Tibial artery (tissue), 4 donors: ENCODE measurements at regions not wholly inside any gene's neighbourhood (a gene's known extent, or its start where the extent isn't known, plus 50 kb on each side); places are given as distances from the start of the nearest gene placed in this dataset.
"Not testable (repeated sequence)": the region's sequence is repeated elsewhere in the genome, so short reads cannot be mapped to it uniquely, and the experiment has no call there.

Experiments used
- DNase-seq, 2 donors: peaks; one replicate each; pipeline ENCODE4 v3.0.0-alpha.2; 2019
- H3K27ac ChIP-seq, 2 donors: fragments of 200-600 bp; sonication (generic) in 1 of 2; 1 replicate in 1 of 2; 2 replicates in 1 of 2; pipeline ENCODE4 v1.5.1; 2018 to 2019; ENCODE audit warnings: mild to moderate bottlenecking in 1 of 2
- H3K27me3 ChIP-seq, 2 donors: fragments of 200-600 bp; sonication (generic) in 1 of 2; one replicate each; pipeline versions ENCODE4 v1.5.1 to v1.6.0; 2016 to 2019
- H3K36me3 ChIP-seq, 3 donors: fragments of 200-600 bp; sonication (generic) in 2 of 3; one replicate each; pipeline ENCODE4 v1.5.1; 2016 to 2019; ENCODE audit warnings: mild to moderate bottlenecking in 2 of 3
- H3K4me1 ChIP-seq, 4 donors: fragments of 200-600 bp; sonication (generic) in 2 of 4; 1 replicate in 3 of 4; 2 replicates in 1 of 4; pipeline ENCODE4 v1.5.1; 2016 to 2019
- H3K4me3 ChIP-seq, 2 donors: fragments of 200-600 bp; sonication (generic) in 1 of 2; 1 replicate in 1 of 2; 2 replicates in 1 of 2; pipeline ENCODE4 v1.5.1; 2018 to 2019; ENCODE audit warnings: mild to moderate bottlenecking in 2 of 2
- H3K9me3 ChIP-seq, 3 donors: fragments of 200-600 bp; sonication (generic) in 1 of 3; one replicate each; pipeline ENCODE4 v1.5.1; 2016 to 2019
- intact Hi-C: fragments of 100-400 bp; cut with DNase I; formaldehyde crosslinking; loops from one replicate; pipeline ENCODE4 v1.15.0; 2023; ENCODE audit warnings: low total_unique reads
- TF ChIP-seq, protein P1 (sequence below), 2 experiments: fragments of 200-600 bp in 1 of 2; fragments of 450-650 bp in 1 of 2; IDR thresholded peaks; one replicate each; pipeline ENCODE4 v1.5.1; 2017 to 2019; ENCODE audit warnings: antibody characterized with exemption in 2 of 2, mild to moderate bottlenecking in 1 of 2, moderate library complexity in 1 of 2

DNA sequence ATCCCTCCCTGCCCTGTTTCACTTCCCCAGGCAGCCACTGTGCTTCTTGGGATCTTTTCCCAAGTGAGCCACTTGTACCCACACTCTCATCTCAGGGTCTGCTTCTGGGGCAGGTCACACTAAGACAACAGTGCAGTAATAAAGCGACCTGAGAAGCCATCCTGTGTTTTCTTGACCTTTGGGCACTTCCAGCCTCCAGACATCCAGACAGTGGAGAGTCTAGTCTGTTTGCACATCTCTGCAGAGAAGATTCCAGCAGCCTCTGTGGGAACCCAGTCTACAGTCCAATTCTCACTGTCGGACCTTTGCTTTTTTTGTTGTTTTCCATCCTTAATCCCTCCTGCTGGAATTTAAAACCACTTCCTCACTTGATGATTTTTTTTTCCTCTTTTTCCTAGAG, 50.3 kb upstream of the ATP6AP2 start:
- DNase-seq = no peak
- Histone ChIP-seq H3K4me1 (peaks cover 0 to 3% (median 0%) of the 10 kb centered on the region in 4 donors), H3K9me3 (no peaks in the 10 kb centered on the region), H3K27ac (no peak overlapping the region), H3K4me3 (no peak overlapping the region), H3K36me3 (no peaks in the 10 kb centered on the region), H3K27me3 (no peaks in the 10 kb centered on the region)
- TF ChIP-seq, protein P1, sequence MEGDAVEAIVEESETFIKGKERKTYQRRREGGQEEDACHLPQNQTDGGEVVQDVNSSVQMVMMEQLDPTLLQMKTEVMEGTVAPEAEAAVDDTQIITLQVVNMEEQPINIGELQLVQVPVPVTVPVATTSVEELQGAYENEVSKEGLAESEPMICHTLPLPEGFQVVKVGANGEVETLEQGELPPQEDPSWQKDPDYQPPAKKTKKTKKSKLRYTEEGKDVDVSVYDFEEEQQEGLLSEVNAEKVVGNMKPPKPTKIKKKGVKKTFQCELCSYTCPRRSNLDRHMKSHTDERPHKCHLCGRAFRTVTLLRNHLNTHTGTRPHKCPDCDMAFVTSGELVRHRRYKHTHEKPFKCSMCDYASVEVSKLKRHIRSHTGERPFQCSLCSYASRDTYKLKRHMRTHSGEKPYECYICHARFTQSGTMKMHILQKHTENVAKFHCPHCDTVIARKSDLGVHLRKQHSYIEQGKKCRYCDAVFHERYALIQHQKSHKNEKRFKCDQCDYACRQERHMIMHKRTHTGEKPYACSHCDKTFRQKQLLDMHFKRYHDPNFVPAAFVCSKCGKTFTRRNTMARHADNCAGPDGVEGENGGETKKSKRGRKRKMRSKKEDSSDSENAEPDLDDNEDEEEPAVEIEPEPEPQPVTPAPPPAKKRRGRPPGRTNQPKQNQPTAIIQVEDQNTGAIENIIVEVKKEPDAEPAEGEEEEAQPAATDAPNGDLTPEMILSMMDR (IDR thresholded peaks at IDR 0.05) = no peak
- intact Hi-C loops = no loop called here

DNA sequence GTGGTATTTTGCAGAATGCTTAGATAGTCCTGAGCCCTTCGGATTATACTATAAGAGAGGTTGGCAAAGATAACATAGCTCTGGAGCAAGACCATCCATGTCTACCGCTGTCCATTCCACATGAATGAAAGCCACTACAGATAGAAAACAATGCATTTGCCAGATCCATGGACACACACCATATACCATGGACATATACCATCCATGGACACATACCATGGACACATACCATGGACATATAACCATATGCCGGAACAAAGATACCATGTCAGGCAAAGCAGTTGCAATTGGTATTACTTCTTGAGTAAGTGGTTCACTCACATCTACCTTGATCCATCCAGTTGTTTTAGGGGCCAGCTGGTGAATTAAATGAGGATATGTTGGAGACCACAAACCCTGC, 53.2 kb upstream of the ATP6AP2 start:
- Histone ChIP-seq H3K27me3 (no peaks in the 10 kb centered on the region), H3K4me1 (peaks cover 0 to 3% (median 0%) of the 10 kb centered on the region in 4 donors), H3K27ac (no peak overlapping the region), H3K36me3 (no peaks in the 10 kb centered on the region), H3K4me3 (no peak overlapping the region), H3K9me3 (no peaks in the 10 kb centered on the region)
- DNase-seq = no peak
- TF ChIP-seq, protein P1 (IDR thresholded peaks at IDR 0.05) = no peak
- intact Hi-C loops = no loop called here

DNA sequence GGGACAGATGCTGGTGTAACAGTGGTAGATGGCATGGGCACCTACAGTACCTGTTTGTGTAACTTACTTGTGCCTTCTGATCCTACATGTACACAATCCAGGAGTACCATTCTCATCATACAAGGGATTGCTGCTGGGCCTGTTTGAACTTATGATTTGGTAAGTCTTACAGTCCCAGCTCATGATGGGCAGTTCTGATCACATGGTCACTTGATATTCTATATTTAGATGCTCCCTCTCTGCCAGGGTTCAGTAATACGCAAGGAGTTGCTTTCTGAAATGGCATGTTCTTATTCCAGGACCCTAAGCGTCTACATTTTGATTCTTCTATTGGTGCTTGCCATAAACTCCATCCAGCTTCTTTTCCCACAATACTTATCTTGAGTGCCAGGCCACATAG, 54.4 kb upstream of the ATP6AP2 start:
- TF ChIP-seq, protein P1 (IDR thresholded peaks at IDR 0.05) = no peak
- H3K4me1 ChIP-seq = peaks cover 0 to 3% (median 0%) of the 10 kb centered on the region in 4 donors
- H3K9me3 ChIP-seq = no peaks in the 10 kb centered on the region
- no peak for DNase-seq
- intact Hi-C loops = no loop called here
- no peak overlapping the region for H3K4me3 ChIP-seq
- H3K36me3 ChIP-seq = no peaks in the 10 kb centered on the region
- H3K27ac ChIP-seq = no peak overlapping the region
- H3K27me3 ChIP-seq = no peaks in the 10 kb centered on the region

DNA sequence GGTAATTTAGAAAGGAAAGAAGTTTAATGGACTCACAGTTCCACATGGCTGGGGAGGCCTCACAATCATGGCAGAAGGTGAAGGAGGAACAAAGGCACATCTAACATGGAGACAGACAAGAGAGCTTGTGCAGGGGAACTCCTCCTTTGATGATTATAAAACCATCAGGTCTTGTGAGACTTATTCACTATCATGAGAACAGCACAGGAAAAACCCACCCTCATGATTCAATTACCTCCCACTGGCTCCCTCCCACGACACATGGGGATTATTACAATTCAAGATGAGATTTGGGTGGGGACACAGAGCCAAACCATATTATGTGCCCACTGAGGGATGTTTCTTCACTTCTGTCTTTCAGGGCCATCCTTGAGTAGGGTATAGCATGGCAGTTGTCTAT, 54.9 kb upstream of the ATP6AP2 start:
- H3K4me1 ChIP-seq, DNase-seq, H3K36me3 ChIP-seq, H3K27ac ChIP-seq, H3K4me3 ChIP-seq, H3K27me3 ChIP-seq, H3K9me3 ChIP-seq, intact Hi-C loops: not testable (repeated sequence)

DNA sequence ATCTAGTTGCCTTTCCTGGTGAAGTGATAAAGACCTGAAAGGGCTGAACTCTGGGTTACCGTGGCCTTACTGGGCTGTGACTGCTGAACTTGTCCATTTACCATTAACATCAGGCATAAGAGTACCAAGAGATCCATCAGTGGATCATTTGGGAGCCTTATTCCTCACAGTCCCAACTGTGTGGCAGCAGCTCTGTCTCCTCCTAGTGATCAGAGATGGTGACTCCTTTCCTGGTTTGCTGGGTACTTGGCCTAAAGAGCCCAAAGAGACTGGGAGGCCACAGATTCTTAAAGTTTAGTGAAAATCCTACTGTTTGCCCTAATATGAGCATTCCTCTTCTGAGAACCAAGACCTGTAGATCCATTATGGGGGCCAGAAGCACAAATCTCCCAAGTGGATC, 56.3 kb upstream of the ATP6AP2 start:
- intact Hi-C loops = no loop called here
- Histone ChIP-seq H3K4me3 (no peak overlapping the region), H3K9me3 (no peaks in the 10 kb centered on the region)

DNA sequence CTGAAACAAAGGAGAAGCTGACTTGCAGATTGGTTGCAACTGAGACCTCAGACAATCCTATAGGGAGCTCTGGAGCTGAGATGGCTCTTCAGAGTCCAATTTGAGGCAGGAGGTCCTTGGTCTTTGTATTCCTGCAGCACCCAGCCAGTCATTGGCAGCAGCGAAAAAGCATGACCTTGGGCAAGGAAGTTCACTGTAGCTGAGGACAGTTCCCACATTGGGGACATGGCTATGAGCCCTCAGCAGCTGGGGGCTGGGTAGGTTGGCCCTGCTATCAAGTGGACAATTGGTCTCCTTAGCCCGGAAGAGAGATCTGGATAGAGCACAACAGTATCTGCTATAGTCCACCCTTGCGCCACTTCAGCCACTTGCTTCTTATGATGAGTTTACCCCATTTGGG, 56.9 kb upstream of the ATP6AP2 start:
- no peaks in the 10 kb centered on the region for H3K9me3 ChIP-seq
- H3K27ac ChIP-seq = no peak overlapping the region
- no peak for DNase-seq
- H3K4me1 ChIP-seq = peaks cover 0 to 3% (median 0%) of the 10 kb centered on the region in 4 donors
- no peak overlapping the region for H3K4me3 ChIP-seq
- no peaks in the 10 kb centered on the region for H3K36me3 ChIP-seq
- H3K27me3 ChIP-seq = no peaks in the 10 kb centered on the region
- intact Hi-C loops = no loop called here
- TF ChIP-seq, protein P1 (IDR thresholded peaks at IDR 0.05) = no peak

More for the DNA sequence above, 56.3 kb upstream of the ATP6AP2 start:
- DNase-seq = no peak
- H3K4me1 ChIP-seq = peaks cover 0 to 3% (median 0%) of the 10 kb centered on the region in 4 donors
- no peak overlapping the region for H3K27ac ChIP-seq
- TF ChIP-seq, protein P1 (IDR thresholded peaks at IDR 0.05) = no peak
- H3K27me3 ChIP-seq = no peaks in the 10 kb centered on the region
- H3K36me3 ChIP-seq = no peaks in the 10 kb centered on the region
